22Rv1 (cell line): ENCODE measurements at regions not wholly inside any gene's neighbourhood (a gene's known extent, or its start where the extent isn't known, plus 50 kb on each side); places are given as distances from the start of the nearest gene placed in this dataset.

ENCODE experiments used
- CTCF ChIP-seq: fragments of 450-650 bp; IDR thresholded peaks from 2 replicates; pipeline ENCODE4 v1.5.1; 2017; ENCODE audit warnings: mild to moderate bottlenecking
- ZFX ChIP-seq: fragments of 450-650 bp; IDR thresholded peaks from 2 replicates; pipeline ENCODE4 v1.6.1; 2017; ENCODE audit warnings: antibody characterized with exemption, borderline replicate concordance

DNA sequence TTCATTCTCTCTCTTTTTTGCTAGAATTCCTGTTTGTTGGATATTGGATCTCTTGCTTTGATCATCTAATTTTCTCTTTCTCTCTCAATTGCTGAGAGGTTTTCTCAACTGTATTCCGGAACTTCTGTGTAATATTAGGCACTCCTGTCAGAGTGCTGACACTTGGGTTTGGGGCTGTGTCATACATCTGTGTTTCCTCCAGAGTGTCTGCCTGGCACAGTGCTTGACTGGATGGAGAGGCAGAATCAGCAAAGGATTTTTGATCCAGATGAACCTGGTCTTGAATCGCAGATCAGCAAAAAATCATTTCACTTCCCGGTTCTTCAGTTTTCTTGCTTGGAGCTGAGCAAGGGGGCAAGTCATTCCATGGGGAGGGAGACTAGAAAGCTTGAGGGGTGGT is 87.7 kb upstream of the CXCR4 start:
- TF ChIP-seq CTCF: no peak
- TF ChIP-seq ZFX: no peak
